HG02623 (cell line): ENCODE measurements at regions not wholly inside any gene's neighbourhood (a gene's known extent, or its start where the extent isn't known, plus 50 kb on each side); places are given as distances from the start of the nearest gene placed in this dataset.
A peak's percentile ranks its signal among the peaks of the same experiment; 100 is the strongest.

ENCODE experiments used
- ATAC-seq: cut with Tn5 transposase; IDR thresholded peaks from one replicate; pipeline ENCODE4 v1.9.1; 2021; ENCODE audit warnings: moderate library complexity; ENCODE audit not compliant: unreplicated experiment

GRCh38 chr6:90976341-90976740 is 389.5 kb upstream of the MAP3K7 start:
- no peak for ATAC-seq

- no peak for ATAC-seq
Observed at GRCh38 chr6:90975741-90976140, 388.9 kb upstream of the MAP3K7 start.

- ATAC-seq, result no peak
Observed at GRCh38 chr6:90973188-90973587, 386.3 kb upstream of the MAP3K7 start.

- ATAC-seq, result no peak
Observed at GRCh38 chr6:90970672-90971071, 383.8 kb upstream of the MAP3K7 start.

DNA sequence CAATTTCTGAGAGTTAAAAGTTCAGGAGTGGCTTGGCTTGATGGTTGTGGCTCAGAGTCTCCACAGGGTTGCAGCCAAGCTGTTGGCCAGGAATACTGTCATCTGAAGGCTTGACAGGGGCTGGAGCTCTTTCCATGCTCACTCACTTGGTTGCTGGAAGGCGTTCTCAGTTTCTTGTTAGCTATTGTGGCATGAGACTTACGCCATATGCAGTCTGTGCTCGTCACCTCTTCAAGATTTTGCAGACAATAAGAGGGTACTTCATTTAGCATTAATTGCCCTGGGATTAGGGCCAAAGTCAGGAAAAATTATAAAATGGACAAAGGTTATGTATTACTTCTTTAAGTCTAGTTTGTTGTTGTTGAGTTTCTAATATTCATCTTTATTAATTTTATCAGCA is 380.6 kb upstream of the MAP3K7 start:
- no peak for ATAC-seq

GRCh38 chr6:90960324-90960723 is 373.5 kb upstream of the MAP3K7 start:
- no peak for ATAC-seq

DNA sequence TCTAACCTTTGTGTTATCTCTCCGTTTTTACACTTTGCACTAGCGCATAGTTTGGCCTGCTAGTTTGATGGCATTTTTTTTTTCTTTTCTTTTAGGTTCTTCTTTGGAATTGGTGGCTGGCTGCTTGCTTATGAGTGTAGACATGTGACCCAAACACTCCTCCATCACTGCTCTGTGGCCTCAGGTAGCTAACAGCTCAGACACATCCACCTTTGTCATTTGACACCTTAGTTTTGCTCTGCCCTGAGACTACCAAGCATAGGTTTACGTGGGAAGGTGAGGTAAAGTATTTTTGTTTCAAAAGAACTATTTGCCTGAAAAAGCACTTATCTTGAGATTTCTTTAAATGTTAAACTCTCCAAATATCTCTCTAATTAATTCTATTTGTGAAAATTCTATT is 368.4 kb upstream of the MAP3K7 start:
- ATAC-seq, result no peak

GRCh38 chr6:90953405-90954161 is 366.7 kb upstream of the MAP3K7 start:
- no peak for ATAC-seq

DNA sequence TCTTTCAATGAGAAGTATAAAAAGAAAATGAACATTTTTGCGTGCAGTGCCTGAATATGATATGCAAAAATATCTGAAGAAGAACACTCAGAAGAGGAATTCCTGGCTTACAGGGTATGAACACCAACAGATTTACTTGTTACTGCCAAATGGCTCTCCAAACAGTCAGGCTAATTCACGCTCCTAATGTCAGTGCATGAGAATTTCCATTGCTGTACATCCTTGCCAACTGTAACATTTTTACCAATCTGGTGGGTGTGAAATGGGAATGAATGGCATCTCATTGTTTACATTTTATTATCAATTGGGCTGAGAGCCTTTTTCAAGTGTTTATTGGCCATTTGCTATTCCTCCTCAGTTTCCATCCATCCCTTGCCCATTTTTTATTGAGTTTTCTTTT is 365.3 kb upstream of the MAP3K7 start:
- ATAC-seq, result no peak

DNA sequence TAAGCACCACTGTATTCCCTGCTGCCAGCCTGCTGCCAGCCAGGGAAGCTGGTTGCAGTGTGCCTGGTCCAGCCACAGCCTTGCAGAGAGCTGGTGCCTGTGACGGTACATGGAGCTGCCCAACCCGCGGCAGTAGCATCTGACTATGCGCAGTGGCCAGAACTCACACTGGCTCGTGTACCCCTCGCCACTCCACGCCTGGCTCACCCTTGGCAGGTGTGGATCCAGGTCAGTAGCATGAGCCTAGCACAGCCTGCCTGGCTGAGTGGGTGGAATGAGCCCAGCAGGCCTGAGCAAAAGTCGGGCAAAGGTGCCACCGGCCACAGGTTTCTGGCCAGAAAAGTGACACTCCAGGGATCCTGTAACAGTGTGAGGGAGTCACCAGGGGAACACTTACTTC is 361.7 kb upstream of the MAP3K7 start:
- no peak for ATAC-seq

- no peak for ATAC-seq
Observed at GRCh38 chr6:90947184-90948064, 360.6 kb upstream of the MAP3K7 start.

GRCh38 chr6:90941885-90942284 is 355.0 kb upstream of the MAP3K7 start:
- no peak for ATAC-seq

DNA sequence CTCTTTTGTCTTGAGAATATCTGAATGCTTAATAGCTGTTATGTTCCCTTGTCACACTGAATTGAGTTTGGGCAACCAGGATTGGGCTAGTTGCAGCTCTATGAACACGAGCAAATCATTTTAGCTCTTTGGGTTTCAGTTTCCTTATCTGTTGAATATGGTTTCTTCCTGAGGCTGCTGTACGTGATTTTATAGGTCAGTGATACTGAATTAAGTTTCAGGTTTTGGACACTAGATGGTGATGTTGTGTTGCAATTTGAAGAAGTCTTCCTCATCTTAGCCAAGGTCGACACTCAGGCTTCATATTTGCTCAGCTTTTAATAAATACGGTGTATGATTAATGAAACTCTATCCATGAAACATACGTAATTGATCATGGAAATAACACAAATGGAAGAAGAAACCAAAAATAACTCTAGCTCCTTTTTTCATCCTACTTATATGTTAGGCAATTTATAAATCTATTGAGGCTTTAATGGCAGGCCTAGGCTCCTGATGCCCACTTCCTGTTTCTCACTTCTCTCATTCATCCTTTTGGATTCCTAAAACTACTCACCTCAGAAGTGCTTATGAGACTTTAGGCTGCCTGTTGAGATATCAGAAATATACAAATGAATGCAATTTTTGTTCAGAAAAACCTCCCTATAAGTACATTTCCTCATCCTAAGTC is 354.1 kb upstream of the MAP3K7 start:
- ATAC-seq, result peak; percentile 92

DNA sequence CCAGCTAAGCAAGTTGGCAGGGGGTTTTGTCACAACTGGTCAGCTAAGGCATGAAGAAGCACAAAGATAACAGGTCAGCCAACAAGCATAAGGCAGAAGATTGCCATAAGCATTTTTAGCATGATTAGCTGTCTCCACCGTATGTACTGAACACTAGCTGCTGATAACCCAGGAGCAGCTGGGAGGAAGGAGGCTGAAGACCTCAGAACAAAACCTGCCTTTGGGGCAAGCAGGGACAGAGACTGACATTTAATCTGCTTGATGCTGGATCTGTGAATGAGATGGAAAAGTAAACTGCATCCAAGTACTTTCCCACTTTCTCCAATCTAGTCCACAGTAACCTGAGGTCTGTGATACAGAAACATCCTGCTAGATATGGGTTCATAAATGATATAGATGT is 353.0 kb upstream of the MAP3K7 start:
- no peak for ATAC-seq

DNA sequence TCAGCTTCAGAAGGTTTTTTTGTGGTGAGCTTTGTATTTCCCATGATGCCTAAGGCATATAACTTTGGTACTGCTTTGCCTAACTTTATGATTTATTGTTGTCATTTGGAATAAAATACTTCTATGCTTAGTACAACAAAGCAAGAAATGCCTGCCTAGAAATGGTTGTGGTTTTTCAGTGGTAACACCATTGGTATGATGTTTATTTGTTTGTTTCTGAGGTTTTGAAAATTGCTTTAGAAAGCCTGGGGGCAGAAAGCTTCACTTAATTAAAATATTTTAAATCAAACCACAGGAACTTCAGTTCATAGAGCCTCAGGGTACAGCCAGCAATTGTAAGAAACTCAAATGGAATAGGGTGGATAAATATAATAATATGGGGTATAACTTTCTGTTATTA is 351.2 kb upstream of the MAP3K7 start:
- ATAC-seq, result no peak

GRCh38 chr6:90936286-90936685 is 349.4 kb upstream of the MAP3K7 start:
- ATAC-seq, result no peak

DNA sequence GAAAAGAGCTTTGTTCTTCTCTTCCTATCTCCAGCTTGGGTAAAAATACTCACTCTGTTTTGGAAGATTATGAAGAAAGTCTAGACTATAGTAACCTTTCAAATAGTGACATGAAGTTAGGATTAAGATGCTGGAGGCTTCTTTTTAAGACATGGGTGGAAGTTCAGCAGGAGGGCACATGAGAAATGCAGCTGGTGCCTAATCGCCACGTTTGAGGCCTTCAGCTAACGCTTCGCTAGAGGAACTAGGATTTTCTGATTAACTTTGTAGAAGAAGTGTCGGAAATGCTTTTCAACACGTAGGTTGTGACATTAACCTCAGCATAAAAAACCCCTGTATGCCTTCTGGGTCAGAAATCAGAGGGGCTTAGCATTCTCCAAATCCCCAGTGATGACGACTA is 348.1 kb upstream of the MAP3K7 start:
- ATAC-seq, result no peak

GRCh38 chr6:90934081-90934480 is 347.2 kb upstream of the MAP3K7 start:
- no peak for ATAC-seq

DNA sequence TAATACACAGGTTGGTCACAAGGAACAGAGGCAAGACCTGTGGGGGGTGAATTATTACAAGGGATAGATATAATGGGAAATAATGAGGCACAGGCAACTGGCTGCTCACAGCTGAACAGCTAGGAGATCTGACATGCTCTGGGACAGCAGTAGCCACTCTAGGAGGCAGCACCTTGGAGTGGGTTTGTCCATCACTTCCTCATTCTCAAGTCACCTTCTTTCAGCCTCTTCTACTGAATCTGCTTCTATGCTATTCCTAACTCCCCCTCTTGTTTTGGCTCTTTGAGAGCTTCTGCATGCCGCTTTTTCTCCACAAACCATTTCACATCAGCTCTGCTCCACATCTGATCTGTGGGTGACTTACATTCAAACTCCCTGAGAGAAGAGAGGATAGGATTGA is 345.5 kb upstream of the MAP3K7 start:
- no peak for ATAC-seq

DNA sequence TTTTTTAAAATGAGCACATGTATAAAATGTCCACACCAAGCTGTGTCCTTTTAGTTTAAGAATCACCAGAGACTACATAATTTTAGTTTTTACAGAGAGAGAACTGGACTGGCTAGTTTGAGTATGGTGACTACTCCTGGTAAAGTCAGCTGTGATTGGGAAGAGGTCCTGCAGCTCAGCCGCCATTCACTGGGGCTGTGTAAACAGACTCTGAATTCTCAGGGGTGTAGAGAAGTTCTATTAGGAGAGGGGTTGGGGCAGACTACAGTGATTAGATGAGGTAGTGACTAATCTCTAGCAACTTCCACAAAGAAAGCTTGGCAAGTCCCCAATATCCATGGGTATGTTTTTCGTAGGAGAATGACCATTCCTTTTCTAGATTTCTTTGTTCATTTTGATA is 341.2 kb upstream of the MAP3K7 start:
- no peak for ATAC-seq

DNA sequence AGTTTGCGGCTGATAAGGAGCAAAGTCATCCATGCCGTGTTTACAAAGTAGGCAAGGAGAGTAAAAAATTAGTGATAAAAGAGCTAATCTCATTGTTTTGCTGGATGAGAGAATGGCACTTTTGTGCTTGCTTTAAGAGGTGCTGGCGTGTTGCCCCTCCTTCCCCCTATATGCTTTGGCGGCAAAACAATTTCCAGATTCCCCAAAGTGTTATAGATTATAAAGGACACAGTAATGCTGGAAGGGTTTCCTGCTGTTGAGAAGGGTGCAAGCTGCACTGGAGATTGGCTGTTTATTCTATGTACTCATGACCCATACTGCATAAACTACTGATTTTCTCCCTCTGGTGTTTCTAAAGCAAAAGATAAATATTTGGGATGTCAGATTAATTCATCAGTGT is 338.9 kb upstream of the MAP3K7 start:
- no peak for ATAC-seq

- ATAC-seq, result no peak
Observed at GRCh38 chr6:90922325-90922724, 335.5 kb upstream of the MAP3K7 start.
